Ishikawa (cell line): ENCODE measurements at regions not wholly inside any gene's neighbourhood (a gene's known extent, or its start where the extent isn't known, plus 50 kb on each side); places are given as distances from the start of the nearest gene placed in this dataset.

Experiments used
- EGR1 ChIP-seq: IDR thresholded peaks from 2 replicates; pipeline ENCODE4 v1.6.1; 2012
- TEAD4 ChIP-seq: IDR thresholded peaks from 2 replicates; pipeline ENCODE4 v1.6.1; 2012
- USF1 ChIP-seq: IDR thresholded peaks from 2 replicates; pipeline ENCODE4 v1.6.1; 2012

GRCh38 chr5:98064118-98064685 is 709.3 kb upstream of the RGMB start:
- TF ChIP-seq EGR1: no peak
- TF ChIP-seq TEAD4: no peak
- no peak for TF ChIP-seq USF1
